HG03565 (cell line): ENCODE measurements at regions not wholly inside any gene's neighbourhood (a gene's known extent, or its start where the extent isn't known, plus 50 kb on each side); places are given as distances from the start of the nearest gene placed in this dataset.
"Not testable (repeated sequence)": the region's sequence is repeated elsewhere in the genome, so short reads cannot be mapped to it uniquely, and the experiment has no call there.

Source experiments
- ATAC-seq: cut with Tn5 transposase; IDR thresholded peaks from one replicate; pipeline ENCODE4 v1.9.1; 2021; ENCODE audit warnings: mild to moderate bottlenecking, moderate library complexity; ENCODE audit not compliant: unreplicated experiment

DNA sequence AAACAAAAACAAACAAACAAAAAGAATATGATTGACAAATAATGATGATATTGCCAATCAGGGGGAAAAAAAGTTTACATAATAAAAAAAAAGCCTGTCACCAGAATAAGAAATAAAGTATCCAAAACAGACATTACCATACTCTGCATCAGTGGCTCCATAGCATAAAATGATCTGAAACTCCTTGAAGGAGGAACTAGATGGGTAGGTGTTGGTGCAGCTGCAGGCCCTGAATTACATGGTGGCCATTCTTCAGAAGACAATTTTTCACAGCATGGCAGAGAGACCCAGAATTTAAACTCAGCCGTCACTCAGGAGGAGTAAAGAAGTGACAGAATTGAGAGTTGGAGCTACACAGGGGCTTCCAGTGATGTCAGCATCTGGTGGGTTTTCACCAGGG, 60.2 kb downstream of the GLUL start:
- ATAC-seq = no peak

DNA sequence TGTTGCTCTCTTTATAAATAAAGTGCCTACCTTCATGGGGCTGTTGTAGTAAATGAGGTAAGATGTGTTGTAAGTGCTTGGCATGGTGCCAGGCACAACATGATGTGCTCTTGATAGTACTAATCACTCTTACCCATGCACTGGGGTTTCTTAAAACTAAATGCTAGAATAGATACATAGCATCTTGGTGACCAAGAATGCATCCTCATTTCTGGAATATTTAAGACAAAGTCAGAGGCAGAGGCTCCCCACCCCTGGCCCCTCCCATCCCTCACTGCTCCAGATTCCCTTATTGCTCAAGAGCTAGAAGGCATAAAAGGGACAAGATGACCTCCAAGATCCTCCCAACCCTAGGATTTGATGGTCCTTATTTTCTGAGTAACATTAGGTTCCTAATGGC, 61.3 kb downstream of the GLUL start:
- no peak for ATAC-seq

DNA sequence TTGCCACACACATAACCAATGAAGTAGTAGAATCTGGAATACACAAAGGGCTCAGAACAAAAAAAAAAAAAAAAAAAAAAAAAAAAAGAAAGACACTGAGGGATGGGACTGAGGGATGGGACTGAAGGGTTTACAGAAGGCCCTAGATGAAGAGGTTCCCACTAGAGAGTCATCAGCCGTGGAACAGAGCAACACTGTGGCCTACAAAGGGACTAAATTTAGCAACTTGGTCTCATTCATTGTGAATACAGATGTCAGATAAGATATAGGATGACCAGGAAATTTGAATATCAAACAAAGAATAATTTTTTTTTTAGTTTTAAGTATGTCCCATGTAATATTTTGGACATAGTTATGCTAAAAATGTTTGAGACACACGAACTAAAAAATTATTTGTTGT, 62.1 kb downstream of the GLUL start:
- ATAC-seq = no peak

DNA sequence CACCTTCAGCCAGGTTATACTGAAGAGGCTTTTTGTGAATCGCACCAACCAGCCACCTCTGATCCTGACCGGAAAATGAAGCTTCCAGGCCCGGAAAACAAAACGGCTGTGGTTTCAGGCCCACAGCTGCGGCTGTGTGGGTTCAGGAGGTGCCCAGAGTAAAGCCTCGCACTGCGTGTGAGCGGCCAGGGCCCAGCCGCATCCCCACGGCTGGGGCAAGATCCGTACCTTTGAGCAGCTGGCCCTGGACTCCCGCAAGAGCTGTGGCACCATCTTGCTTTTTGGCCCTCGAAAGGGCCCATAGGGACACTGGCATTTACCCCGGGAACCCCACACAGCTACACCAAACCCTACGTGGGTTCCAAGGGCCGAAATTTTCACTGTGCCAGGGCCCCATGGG, 63.0 kb downstream of the GLUL start:
- no peak for ATAC-seq

DNA sequence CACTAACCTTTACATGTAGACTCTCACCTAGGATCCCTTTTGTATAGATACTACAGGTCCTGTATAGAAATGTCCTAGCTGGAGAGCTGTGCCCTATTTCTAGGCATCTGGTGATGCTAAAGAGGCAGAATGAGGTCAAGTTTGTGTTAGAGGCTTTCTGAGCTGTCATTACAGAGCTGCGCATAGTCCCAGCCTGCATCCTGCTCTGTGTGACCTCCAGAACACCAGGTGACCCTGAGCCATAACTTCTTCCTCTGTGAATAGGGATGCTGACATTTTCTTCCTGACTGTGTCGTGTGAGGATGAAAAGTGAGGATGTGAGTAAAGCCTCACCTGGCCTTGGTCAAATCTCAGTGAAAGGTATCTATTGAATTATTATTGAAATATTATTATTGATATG, 66.3 kb downstream of the GLUL start:
- no peak for ATAC-seq

DNA sequence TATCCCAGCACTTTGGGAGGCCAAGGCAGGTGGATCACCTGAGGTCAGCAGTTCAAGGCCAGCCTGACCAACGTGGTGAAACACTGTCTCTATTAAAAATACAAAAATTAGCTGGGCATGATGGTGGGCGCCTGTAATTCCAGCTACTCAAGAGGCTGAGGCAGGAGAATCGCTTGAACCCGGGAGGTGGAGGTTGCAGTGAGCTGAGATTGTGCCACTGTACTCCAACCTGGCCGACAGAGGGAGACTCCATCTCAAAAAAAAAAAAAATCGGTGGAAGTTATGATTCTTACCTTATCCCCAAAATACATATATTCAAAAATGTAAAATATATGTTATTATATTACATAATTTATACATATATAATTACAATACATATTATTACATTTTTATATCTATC, 70.1 kb downstream of the GLUL start:
- ATAC-seq = not testable (repeated sequence)

DNA sequence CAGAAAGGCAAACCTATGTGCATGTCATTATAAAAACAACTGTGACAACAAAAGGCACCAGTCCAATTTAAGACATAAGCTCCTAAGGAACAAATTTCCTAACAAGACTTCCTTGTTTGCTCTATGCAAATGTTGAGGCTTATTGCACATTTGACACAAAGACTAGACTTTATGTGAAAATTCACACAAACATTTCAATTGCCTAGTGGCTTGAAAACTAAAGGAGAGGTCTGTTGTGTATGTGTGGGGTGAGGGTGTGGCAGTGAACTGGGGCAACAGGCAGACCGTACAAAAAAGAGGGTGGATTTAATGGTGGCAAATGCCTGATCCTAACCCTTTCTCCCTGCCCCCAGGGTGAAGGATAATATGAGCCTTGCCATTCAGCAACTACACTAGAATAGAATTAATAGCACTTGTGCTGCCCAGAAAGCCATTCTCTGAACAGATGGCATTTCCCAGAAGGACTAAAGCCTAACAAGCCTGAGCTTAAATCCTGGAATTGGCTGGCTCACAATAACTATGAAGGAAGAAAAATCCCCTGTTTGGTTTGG, 73.9 kb downstream of the GLUL start:
- ATAC-seq = no peak

DNA sequence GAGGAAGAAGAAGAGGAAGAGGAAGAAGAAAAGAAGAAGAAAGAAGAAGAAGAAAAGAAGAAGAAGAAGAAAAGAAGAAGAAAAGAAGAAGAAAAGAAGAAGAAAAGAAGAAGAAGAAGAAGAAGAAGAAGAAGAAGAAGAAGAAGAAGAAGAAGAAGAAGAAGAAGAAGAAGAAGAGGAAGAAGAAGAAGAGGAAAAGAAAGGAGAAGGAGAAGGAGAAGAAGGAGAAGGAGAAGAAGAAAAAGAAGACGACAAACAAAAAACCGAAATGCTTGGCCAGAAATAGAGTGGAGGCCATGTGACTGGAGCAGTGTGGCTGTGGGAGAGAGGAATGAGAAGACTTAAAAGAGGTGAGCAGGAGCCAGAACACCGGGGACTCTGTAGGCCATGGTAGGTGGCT, 75.1 kb downstream of the GLUL start:
- not testable (repeated sequence) for ATAC-seq

DNA sequence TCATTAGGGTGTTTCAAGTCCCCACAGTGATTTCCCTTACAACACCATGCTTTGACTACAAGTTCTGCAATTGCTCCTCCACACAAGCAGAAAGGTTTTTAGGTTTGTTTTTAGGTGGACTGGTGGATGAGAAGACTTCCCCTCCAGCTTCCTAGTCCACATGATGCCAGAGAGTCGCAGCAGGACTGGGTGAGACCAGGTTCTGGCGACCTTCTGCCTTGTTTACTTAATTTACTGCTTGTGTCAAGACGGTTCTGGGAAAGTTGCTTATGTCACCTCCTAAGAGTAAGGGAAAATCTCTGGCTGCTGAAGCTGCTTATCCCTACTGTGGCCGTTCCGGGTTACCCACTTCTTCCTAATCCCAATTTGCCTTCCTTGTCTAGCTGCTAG, 76.4 kb downstream of the GLUL start:
- no peak for ATAC-seq

DNA sequence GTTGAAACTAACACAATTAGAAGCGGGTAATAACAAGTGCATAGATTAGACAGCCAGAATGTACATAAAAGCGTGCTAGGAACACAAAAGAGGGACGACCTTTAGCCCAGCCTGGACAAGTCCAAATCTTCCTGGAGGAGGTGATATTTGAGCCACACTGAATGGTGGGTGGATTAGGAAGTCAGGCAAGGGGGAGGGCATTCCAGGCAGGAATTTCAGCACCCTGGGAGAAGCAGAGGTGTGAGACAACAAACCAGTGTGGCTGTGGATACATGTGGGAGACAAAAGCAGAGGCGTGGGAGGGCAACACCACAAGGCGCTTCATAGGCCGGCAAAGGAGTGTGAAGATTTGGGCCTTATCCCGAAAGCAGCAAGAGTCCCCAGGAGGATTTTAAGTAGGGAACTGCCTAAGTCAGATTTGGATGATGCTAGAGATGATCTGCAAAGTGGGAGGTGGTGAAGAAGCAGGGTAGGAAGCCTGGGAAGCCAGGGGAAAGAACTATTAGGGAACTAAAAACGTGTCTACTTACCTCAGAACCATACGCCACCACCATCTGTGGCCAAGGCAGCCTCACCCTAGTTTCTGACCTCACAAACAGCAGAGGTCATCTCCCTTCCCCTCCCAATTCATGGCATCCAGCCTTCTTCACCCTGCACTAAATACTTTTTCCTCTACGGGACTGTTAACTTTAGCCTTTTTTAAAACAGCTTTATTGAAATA, 81.8 kb downstream of the GLUL start:
- ATAC-seq = no peak

DNA sequence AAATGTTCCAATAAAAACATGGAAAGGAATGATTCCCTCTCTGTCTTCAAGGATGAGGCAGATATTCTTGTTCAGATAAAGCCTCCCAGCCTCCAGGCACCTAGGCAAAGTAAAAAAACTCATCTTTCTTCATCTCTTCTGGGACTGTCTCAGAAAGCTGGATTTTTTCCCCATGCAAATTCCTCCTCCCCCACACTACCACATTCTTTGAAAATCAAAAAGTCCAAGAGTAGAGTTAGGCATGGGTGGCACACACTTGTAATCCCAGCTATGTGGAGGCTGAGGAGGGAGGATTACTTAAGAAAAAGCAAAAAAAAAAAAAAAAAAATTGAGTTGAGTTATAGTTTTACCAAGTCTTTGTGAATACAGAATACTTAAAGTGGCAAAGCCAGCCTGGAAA, 82.8 kb downstream of the GLUL start:
- ATAC-seq = no peak

DNA sequence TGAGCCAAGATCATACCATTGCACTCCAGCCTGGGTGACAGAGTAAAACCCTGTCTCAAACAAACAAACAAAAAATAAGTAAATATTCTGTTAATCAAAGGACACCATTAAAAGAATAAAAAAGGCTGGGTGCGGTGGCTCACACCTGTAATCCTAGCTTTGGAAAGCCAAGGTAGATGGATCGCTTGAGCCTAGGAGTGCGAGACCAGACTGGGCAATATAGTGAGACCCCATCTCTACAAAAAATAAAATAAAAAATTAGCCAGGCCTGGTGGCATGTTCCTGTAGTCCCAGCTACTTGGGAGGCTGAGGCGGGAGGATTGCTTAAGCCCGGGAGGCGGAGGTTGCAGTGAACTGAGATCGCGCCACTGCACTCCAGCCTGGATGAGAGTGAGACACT, 84.1 kb downstream of the GLUL start:
- ATAC-seq = not testable (repeated sequence)

DNA sequence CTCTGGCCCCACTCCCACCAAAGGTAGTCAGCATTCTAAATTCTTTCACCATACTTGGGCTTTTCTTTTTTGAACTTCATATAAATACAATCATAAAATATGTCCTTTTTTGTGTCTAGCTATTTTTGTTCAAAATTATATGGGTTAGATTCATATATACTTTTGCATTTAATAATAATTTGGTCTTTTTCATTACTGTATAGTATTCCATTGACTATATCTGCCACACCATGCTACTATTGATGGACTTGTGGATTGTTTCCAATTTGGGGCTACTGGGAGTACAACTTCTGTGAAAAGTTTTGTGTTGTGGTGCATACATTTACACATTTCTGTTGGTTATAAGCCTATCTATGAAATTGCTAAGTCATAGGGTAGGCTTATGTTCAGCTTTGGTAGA, 85.7 kb downstream of the GLUL start:
- ATAC-seq = no peak

DNA sequence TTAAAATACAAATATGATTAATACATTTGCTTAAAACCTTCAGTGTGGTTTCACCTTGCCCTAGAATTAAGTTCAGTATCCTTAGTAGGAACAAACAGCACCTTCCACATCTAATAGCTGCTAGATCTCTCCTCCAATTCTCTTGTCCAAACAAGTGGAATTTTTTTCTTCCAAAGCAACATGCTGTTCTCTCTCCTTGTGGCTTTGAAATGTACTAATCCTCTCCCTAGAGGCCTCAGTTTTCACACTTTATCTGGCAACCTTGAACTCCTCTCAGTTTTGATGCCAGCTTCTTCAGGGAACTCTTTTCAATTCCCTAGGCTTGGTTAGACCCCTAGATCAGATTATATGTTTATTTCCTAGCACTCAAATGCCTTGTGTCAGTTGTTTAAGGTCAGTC, 87.0 kb downstream of the GLUL start:
- ATAC-seq = no peak

DNA sequence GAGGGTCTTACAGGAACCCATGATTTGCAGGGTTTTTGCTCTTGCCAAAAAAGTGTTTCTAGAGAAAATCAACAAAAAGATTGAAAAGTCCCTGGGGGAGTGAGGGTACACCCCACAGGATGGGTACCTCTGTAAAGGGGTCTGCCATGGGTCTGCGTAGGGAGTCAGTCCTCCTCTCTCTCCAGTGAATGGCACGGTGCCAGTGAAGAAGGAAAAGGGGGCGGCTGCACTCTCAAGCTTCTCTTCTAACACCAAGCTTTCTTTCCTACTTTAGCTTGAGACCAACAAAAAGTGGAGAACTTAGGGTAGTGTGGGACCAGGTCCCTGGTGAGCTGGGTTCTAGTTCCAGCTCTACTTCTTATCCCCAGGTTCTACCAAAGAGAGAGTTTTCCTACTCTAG, 87.4 kb downstream of the GLUL start:
- no peak for ATAC-seq

DNA sequence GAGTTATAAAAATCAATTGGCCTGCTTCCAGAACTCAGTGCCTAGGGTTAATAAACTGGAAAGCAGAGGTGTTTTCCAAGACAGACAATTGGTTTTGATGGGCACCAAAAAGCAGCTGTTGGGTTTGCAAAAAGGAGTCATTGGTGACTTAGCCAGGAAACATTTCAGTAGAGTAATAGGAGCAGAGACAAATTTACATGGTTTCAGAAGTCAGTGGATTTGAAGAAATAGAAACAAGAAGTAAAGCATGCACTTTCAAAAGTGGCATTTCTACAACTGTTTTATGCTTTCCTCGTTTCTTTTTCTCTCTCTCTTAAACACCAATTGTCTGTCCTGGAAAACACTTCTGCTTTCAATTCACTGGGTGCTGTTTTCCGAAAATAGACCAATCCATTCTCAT, 87.8 kb downstream of the GLUL start:
- ATAC-seq = no peak

DNA sequence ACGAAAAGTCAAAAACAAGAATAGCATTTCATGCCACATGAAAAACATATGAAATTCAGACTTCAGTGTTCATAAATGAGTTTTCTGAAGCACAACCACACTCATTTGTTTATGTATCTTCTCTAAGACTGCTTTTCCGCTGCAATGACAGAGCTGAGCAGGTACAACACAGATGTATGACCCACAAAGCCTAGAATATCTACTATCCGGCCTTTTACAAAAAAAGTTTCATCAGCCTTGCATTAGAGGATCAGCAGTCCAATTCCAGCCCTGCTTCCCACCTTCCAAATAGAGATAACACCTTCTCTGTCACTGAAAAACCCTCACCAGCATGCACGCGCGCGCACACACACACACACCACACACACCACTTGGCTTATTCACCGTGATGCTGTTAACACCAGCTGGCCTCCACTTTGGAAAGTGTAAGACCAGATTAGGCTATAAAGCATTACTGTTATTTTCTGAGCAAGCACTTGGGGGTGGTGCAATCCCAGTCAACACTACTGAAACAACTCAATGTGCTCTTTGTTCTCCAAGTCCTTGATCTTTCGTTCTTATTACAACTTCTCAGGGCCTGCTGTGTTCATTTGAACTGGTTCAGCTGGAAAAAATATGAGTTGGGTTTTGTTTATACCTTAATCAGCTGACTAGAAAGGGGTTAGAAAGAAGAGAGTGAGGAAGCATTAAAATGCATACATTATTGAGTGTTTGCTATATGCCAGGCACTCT, 90.0 kb downstream of the GLUL start:
- ATAC-seq = no peak

DNA sequence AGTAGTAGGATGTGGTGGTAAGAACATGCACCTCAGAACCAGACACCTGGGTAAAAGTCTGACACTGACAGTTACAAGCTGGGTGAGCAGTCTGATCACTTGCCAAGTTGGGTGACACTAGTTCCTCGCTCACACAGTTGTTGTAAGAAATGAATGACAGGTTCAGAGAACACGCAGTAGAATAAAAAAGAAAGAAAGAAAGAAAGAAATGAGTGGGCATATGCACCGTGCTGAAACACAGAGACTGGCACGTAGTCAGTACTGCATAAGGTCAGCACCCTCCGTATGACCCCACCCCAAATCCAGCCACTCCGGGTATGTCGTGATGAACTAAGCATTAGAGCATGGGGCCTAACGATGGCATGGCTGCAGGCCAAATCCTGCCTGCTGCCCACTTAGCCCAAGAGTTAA, 90.6 kb downstream of the GLUL start:
- ATAC-seq = no peak

DNA sequence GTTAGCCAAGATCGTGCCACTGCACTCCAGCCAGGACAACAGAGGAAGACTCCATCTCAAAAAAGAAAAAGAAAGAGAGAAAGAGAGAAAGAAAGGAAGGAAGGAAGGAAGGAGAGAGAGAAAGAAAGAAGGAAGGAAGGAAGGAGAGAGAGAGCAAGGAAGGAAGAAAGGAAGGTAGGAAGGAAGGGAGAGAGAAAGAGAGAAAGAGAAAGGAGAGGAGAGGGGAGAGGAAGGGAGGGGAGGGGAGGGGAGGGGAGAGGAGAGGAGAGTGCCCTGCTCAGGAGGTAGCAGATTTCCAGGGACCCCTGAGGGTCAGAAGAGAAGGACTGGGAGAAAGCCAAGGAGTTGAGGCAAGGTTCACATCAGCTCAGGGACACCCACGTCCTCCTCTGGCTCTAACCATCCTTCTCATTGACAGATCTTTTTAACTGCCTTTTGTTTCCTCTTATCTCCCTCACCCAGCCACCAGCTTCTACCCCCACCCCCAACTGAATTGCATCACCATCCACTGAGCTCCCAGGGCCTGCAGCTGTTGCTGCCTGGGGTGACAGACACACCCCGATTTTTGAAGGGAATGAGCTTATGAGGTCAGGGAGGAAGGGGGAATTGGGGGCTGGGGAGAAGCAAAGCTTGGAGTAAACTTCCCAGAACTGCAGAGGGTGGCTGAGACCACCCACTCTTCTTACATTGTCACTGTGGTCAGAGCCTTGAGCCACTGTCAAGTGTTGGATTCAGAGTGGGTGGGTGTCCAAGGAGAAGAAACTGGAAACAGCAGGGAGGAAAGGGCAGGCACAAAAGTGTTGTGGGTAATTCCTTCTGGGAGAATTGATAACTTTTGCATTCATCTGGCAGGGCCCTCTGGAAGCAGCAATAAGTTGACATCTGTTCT, 91.6 kb downstream of the GLUL start:
- no peak for ATAC-seq

DNA sequence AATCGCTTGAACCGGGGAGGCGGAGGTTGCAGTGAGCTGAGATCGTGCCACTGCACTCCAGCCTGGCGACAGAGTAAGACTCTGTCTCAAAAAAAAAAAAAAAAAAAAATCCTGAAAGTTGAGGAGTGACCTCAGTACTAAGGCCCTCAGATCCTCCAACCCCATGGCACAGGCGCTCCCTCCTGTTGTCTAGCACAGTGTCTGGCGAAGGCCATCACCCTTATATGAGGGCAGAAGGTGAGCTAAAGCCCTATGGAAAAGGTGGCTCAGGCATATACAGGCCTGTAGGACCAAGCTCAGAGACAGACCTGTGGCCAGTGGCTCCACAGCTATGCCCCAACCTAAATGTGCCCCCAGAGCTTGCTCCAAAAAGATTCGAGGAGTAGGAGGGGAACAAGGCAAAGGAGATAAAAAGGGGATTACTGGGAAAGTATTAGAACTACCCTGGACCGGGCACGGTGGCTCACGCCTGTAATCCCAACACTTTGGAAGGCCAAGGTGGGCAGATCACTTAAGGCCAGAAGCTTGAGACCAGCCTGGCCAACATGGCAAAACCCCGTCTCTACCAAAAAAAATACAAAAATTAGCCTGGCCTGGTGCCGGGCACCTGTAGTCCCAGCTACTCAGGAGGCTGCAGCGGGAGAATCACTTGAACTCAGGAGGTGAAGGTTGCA, 92.4 kb downstream of the GLUL start:
- ATAC-seq = not testable (repeated sequence)

DNA sequence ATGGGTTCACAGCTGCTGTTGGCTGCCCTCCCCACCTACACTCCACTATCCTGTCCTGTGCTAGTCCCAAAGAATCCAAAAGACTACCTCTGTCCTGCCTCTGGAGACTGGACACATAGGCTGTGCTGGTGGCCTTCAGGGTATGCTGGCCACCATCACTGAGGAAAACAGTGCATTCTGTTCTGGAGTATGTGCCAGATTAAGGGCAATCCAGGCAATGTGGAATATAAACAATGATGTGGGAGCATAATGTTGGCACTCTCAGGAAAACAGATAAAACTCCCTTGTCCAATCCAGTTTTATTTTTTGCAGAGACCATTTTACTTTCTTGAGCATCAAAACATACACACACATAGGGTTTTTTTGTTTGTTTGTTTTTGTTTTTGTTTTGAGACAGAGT, 94.3 kb downstream of the GLUL start:
- ATAC-seq = no peak
